GM19467 (cell line): ENCODE measurements at regions not wholly inside any gene's neighbourhood (a gene's known extent, or its start where the extent isn't known, plus 50 kb on each side); places are given as distances from the start of the nearest gene placed in this dataset.

Experiments
- ATAC-seq: cut with Tn5 transposase; IDR thresholded peaks from one replicate; pipeline ENCODE4 v1.9.1; 2021; ENCODE audit warnings: mild to moderate bottlenecking, moderate library complexity; ENCODE audit not compliant: unreplicated experiment

GRCh38 chr13:85243831-85244230, 555.4 kb downstream of the SLITRK6 start:
- no peak for ATAC-seq

GRCh38 chr13:85241060-85241459, 558.2 kb downstream of the SLITRK6 start:
- ATAC-seq, result no peak

GRCh38 chr13:85236413-85236812, 562.8 kb downstream of the SLITRK6 start:
- ATAC-seq, result no peak

- no peak for ATAC-seq
These were observed 568.5 kb downstream of the SLITRK6 start for GRCh38 chr13:85230691-85231093.

GRCh38 chr13:85228692-85229091, 570.5 kb downstream of the SLITRK6 start:
- ATAC-seq, result no peak

- no peak for ATAC-seq
These were observed 575.1 kb downstream of the SLITRK6 start for GRCh38 chr13:85223883-85224656.

- ATAC-seq, result no peak
These were observed 582.6 kb downstream of the SLITRK6 start for GRCh38 chr13:85216576-85216975.

- no peak for ATAC-seq
These were observed 586.5 kb downstream of the SLITRK6 start for GRCh38 chr13:85212692-85213091.

- no peak for ATAC-seq
These were observed 594.4 kb downstream of the SLITRK6 start for GRCh38 chr13:85204668-85205344.

- ATAC-seq, result no peak
These were observed 601.8 kb downstream of the SLITRK6 start for GRCh38 chr13:85197431-85197830.

GRCh38 chr13:85194482-85194881, 604.7 kb downstream of the SLITRK6 start:
- no peak for ATAC-seq

GRCh38 chr13:85191996-85192718, 607.1 kb downstream of the SLITRK6 start:
- ATAC-seq, result no peak

- ATAC-seq, result no peak
These were observed 612.7 kb downstream of the SLITRK6 start for GRCh38 chr13:85186356-85187045.

GRCh38 chr13:85174291-85174690, 624.9 kb downstream of the SLITRK6 start:
- ATAC-seq, result no peak

GRCh38 chr13:85170372-85170771, 628.8 kb downstream of the SLITRK6 start:
- no peak for ATAC-seq

- ATAC-seq, result no peak
These were observed 632.3 kb downstream of the SLITRK6 start for GRCh38 chr13:85166891-85167290.

GRCh38 chr13:85163063-85163462, 636.2 kb downstream of the SLITRK6 start:
- no peak for ATAC-seq

GRCh38 chr13:85148009-85148408, 651.2 kb downstream of the SLITRK6 start:
- no peak for ATAC-seq

- no peak for ATAC-seq
These were observed 656.8 kb downstream of the SLITRK6 start for GRCh38 chr13:85142351-85142927.

- ATAC-seq, result no peak
These were observed 657.8 kb downstream of the SLITRK6 start for GRCh38 chr13:85141401-85141800.

GRCh38 chr13:85140192-85140591, 659.0 kb downstream of the SLITRK6 start:
- ATAC-seq, result no peak
